ENCODE measurements at regions not wholly inside any gene's neighbourhood (a gene's known extent, or its start where the extent isn't known, plus 50 kb on each side); places are given as distances from the start of the nearest gene placed in this dataset.

GRCh38 chr15:60218256-60218655 lies 179.5 kb downstream of the ANXA2 start:
- H2BK20ac ChIP-seq (ENCODE audit: low read depth, low read length, poor library complexity, severe bottlenecking), result no peak overlapping the region
- H4K5ac ChIP-seq (ENCODE audit: insufficient read length, low read depth, low read length), result no peak overlapping the region
- no CpG with 5 or more reads among the region's 3 CpGs for WGBS (ENCODE audit: extremely low coverage, insufficient read length, low lambda C conversion rate)
- no peak overlapping the region for H2BK5ac ChIP-seq (ENCODE audit: insufficient read length, low read length)
- no peak overlapping the region for H4K8ac ChIP-seq (replicated peaks; ENCODE audit: insufficient read length, low read depth, low read length)
- no peaks in the 10 kb centered on the region for H3K4me1 ChIP-seq (ENCODE audit: insufficient read depth, low read length)
- H3K27ac ChIP-seq (ENCODE audit: insufficient read length, low read depth, low read length), result no peak overlapping the region
- no peak overlapping the region for H3K56ac ChIP-seq (ENCODE audit: insufficient read length, low read depth, low read length)
- no peaks in the 10 kb centered on the region for H3K36me3 Mint-ChIP-seq (ENCODE audit: insufficient read depth in 1 of 3, low read depth in 3 of 3)
- H3K4me1 Mint-ChIP-seq, result 0 out of 4 replicates have a peak, but pooled peaks cover 0 to 8% of the 10 kb centered on the region in 2 experiments
- no peak overlapping the region for H3K14ac ChIP-seq (ENCODE audit: insufficient read depth, low read length)
- no peaks in the 10 kb centered on the region for H3K23me2 ChIP-seq (ENCODE audit: insufficient read length, low read depth, low read length, poor library complexity, severe bottlenecking)
- no peak overlapping the region for H3K9ac ChIP-seq (ENCODE audit: extremely low read depth, insufficient read length, low read length)
- H3K79me1 ChIP-seq (ENCODE audit: insufficient read depth, low read depth, low read length, poor library complexity, severe bottlenecking), result no peaks in the 10 kb centered on the region
- no peaks in the 10 kb centered on the region for H3K9me3 Mint-ChIP-seq
- H2AK5ac ChIP-seq (ENCODE audit: insufficient read length, low read length), result no peak overlapping the region
- no peak overlapping the region for H3K4me2 ChIP-seq (ENCODE audit: insufficient read depth, insufficient read length, low read length)
- no peak overlapping the region for H2BK120ac ChIP-seq (ENCODE audit: low read depth, low read length, poor library complexity, severe bottlenecking)
- H3K79me2 ChIP-seq (ENCODE audit: insufficient read depth, low read length), result no peaks in the 10 kb centered on the region
- no peak overlapping the region for H2BK15ac ChIP-seq (ENCODE audit: low read depth, low read length)
- H3K4me3 Mint-ChIP-seq, result no peak overlapping the region
- H3T11ph ChIP-seq (ENCODE audit: low read length), result no peak overlapping the region
- no peak overlapping the region for H3K4ac ChIP-seq (ENCODE audit: low read depth, low read length)
- no peak overlapping the region for H4K91ac ChIP-seq (ENCODE audit: insufficient read length, low read depth, low read length)
- no peaks in the 10 kb centered on the region for H3K27me3 ChIP-seq (ENCODE audit: insufficient read depth, low read length)
- peaks cover 1% of the 10 kb centered on the region for H3K27me3 Mint-ChIP-seq (ENCODE audit: low read depth)
- no peak overlapping the region for H3K18ac ChIP-seq (ENCODE audit: insufficient read length, low read depth, low read length)
- no peak for TF ChIP-seq CTCF (conservative IDR thresholded peaks at IDR 0.05)
- no peaks in the 10 kb centered on the region for H4K20me1 ChIP-seq (ENCODE audit: control insufficient read depth, insufficient read depth, insufficient read length)
- H3K9me3 ChIP-seq (ENCODE audit: control insufficient read depth, low read depth, low read length), result no peaks in the 10 kb centered on the region
- H3K27ac Mint-ChIP-seq, result no peak overlapping the region
- no peak for DNase-seq
- no peak overlapping the region for H2BK12ac ChIP-seq (ENCODE audit: insufficient read length, low read depth, low read length)
- no peak overlapping the region for H3K23ac ChIP-seq (ENCODE audit: insufficient read length, low read depth, low read length)
- no peak overlapping the region for H2AFZ ChIP-seq (ENCODE audit: low read length)

Measured in H9 (cell line).